ENCODE measurements at regions not wholly inside any gene's neighbourhood (a gene's known extent, or its start where the extent isn't known, plus 50 kb on each side); places are given as distances from the start of the nearest gene placed in this dataset.
"Not testable (repeated sequence)": the region's sequence is repeated elsewhere in the genome, so short reads cannot be mapped to it uniquely, and the experiment has no call there.

DNA sequence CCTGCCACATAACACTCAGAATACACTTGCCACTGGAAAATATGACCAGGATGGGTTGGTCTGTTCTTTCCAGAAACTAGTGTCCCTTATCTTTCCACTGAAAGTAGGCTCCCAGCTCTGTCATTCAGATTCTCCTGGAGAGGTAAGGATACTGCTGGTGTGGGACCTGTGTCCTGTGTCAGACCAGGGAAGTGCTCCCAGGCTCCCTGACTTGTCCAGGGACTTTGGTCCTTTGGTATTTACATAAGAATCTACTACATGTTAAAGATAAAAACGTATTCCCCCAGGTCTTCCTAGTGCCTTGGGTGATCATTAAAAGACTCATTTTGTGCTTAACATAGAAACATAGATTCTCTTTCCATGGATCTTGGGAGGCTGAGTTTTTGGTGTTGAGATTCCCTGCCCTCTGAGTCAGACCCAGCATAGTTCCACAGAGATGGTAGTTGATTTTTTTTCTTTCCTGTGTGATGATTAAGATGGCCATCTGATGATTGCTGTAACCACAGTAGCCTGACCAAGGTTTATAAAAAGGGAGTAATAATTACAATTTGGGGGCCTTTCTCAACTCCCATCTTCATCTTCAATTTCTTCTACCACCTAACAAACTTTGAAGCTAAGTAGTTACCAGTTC is 159.8 kb upstream of the JADE1 start:
- DNase-seq, result no peak

GRCh38 chr4:128649161-128649560 is 160.3 kb upstream of the JADE1 start:
- DNase-seq, result no peak

DNA sequence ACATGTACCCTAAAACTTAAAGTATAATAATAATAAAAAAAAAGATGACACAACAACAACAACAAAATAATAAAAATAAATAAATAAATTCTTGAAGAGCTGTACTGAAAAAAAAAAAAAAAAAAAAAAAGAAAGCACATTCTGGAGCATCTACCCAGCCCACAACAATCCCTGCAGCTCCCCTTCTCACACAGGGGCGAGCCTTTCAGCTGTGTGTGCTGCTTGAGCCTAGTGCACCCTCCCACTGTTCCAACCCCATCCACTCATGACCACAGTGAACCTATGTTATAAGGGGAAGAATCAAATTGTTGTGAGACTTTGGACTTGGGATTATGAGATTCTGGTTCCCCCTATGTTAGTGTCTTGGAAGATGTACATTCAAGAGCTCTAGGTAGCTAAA is 161.5 kb upstream of the JADE1 start:
- no peak for DNase-seq

DNA sequence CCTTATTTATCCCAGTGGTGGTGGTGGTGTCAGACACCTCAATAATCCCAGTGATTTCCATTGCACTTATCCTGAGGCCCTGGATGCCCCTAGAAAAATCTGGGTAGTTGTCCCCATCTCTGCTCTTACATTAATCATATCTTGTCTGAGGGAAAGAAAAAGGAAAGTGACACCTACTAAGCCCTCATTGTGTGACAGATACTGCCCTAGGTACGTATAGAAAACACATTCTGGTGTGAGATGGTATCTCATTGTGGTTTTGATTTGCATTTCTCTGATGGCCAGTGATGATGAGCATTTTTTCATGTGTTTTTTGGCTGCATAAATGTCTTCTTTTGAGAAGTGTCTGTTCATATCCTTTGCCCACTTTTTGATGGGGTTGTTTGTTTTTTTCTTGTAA is 162.6 kb upstream of the JADE1 start:
- DNase-seq, result not testable (repeated sequence)

DNA sequence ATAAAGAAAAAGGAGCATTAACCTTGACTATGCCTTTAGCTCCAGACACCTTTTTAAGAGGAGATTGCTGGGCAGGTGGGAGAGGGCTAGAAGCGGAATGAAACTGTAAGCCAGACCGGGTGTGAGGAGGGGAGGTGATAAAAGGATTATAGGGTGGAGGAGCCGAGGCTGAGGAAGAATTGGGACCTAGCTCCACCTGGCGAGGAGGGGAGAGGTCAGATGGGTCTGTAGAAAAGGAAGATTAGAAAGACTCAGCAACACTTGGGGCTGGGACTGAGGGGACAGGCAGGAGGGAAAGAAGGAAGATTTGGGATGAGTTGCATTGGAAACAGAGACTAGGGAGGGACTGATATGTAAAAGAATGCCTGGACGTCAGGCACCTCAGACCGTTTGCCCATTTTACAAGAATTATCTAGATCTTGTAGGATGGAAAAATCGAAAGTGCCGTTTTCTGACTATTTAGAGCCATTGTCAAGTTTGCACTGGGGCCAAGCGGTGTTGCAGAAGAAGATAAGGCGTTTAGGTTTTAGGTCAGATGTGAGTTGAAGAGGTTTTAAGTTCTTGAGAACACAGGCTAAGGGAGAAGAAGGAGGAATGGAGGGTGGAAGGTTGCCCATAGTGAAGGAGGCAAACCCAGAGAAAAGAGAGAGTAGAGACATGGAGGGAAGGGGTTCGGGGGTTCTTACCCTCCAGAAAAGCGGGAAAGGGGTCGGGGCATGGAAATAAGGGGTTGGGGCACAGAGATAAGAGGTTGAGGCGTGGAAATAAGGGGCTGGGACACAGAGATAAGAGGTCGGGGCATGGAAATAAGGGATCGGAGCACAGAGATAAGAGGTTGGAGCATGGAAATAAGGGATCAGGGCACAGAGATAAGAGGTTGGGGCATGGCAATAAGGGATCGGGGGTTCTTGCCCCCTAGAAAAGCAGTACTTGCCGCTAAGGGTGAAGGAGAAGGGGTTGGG is 164.5 kb upstream of the JADE1 start:
- DNase-seq, result not testable (repeated sequence)

DNA sequence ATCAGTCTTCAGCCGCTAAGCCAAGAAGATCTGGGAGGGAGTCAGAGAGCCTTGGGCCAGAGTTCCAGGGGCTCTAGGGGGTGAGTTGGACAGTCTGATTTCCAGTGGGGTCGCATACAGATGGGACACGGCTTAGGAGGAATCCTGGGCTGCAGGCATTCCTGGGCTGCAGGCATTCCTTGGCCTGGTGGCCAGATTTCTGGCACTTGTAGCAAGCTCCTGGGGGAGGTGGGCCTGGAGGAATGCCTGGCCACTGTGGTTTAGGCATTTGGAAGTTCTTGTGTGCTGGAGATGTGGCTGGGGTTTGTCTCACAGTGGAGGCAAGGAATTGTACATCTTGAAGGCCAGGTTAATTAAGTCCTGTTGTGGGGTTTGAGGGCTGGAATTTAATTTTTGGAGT is 165.4 kb upstream of the JADE1 start:
- DNase-seq, result not testable (repeated sequence)

DNA sequence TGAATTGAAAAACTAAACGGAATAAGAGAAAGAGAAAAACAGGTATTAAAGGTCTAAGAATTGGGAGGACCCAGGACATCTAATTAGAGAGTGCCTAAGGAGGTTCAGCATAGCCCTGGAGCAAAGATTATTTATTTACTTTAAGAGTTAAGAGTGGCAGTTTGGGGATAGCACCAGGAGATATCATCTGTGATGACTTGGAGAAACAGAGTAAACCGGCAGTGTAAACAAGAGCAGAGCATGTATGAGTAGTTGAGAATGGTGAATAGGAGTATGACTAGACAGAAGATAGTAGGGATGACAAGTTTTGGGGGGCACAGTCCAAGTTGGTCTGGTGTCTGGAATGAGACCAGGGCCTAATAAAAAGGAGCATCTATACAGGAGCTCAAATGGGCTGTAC is 167.9 kb upstream of the JADE1 start:
- not testable (repeated sequence) for DNase-seq

DNA sequence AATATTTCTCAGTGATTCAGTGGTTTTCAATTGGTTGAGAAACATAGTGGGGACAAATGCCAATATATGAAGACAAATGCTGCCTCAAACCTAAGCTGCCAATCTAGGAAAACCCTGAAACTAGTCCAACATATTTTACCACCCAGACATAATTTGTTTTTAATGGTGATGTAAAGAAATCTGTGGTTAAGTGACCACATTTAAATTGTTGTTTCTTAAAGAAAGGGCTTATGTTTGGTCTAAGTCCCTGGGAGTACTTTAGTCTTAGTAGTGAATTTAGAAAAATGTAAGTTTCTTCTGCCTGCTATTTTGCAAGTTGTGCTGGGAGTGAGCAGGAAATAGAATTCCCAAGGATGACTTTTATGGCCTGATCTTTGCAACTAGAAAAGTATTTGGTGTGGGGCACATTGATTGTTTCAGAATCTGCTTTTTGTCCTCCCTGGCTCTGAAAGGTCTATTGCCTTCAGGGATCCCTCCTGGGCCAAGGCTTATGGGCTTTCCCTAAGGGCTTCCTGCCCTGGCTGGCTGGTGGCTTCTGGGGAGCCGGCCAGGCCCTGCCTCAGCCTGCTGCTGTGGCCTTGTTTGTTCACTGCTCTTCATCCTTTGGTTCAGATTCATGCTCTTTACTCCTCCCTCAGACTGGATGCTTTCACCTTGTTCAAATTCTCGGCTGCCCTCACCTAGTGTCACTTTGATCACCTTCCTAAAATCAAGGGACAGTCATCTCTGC is 169.8 kb upstream of the JADE1 start:
- peak in 11 of 58 donors; percentile 6 to 37 (median 15) for DNase-seq

GRCh38 chr4:128636906-128637305 is 172.6 kb upstream of the JADE1 start:
- DNase-seq, result no peak

DNA sequence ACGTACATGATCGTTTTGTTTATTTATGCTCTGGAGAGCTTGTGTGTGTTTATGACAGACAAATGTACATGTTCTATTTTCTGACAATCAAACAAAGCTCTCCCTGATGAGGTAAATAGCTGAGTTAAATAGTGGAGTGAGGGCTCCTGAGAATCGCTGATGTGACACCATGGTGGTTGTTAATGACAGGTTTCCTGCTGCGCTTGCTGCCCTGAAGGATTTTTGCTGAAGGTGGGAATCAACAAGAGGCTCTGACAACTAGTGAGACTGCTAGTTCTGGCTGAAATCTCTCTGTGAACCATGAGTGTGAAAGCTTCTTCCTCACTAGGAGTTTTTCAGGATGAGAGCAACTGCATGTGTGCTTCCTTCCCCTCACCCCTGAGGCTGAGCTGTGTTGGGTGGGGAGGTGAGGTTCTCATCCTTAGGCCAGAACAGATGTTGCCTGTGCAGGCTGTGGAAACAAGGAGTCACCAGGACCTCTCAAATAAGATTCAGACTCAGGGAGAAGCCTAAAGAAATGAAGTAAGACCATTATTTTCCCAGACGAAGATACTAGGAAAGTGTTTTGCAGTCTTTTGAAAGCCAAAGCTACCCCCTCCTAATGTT is 173.4 kb upstream of the JADE1 start:
- DNase-seq, result peak in 4 of 58 donors; percentile 2 to 8 (median 5)

DNA sequence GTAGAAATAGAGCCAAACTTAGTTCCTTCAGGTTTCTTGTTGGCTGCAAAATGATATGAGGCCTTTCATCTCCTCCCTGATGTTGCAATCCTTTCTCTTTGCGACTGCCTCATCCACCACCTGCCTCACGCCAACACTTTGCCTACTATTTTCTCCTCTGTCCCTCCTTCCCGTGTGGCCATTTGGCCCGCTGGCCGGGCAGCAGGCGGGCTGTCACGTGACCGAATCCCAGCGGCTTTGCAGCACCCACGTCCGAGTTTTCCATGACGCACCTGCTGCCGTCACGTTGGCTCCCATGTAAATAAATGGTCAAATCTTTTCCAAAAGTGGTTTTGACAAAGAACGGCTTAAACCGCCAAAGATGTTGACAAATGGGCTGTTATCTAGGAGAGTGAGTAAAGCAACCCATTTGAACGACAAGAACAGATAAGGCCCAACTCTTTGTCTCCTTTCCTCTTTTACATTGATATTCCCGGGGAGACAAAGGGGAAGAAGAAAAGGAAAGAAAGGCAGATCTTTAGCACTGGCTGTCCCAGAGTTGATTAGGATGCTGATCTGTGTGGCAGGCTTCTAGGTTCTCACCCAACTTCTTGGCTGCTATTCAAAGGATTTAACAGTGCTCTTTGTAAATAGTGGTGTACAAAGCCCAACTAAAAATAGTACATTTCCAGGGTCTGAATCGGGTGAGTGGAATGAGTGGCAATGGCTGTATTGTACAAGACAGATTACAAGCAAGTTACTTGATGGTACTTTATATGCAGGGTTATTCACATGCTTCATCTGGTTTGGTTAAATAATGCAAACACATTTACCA is 174.2 kb upstream of the JADE1 start:
- DNase-seq, result peak; percentile 5 to 82 (median 58)

DNA sequence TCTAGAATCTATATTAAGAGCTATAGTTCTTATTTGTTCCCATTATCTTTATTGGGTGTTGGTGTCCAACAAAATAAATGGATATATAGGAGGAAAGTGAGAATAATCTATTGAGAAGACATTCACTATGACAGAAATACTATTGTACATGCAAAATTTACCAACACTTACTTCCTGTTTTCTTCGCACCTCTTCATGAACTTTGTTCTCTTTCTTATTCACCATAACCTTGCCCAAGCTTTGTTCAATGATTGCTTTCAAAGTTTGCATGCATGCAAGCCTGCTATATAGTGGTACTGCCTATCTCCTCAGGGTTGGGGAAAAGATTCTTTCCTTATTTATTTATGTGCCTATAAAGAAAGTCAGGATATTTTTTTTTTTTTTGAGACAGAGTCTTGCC is 176.4 kb upstream of the JADE1 start:
- no peak for DNase-seq

DNA sequence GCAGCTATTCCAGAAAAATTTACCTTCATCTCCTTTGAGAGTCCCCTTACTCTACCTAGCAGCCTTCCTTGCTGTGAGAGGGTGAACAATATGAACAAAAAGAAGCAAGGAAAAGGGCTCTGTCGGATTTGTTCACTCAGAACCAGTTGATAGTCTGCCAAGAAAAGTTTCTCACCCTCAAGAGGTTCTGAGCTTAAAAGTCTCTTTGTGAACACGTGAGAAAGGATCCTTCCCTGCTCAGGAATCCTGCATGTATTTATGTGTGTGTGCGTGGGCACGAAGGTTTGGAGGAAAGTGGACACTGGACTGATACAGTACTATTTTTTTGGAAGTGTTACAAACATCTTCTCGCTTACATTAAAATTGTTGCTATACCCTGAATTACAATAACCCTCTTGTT is 178.6 kb upstream of the JADE1 start:
- DNase-seq, result no peak

GRCh38 chr4:128623508-128624215 is 185.8 kb upstream of the JADE1 start:
- no peak for DNase-seq

- DNase-seq, result not testable (repeated sequence)
Measured at GRCh38 chr4:128620279-128620965, 189.1 kb upstream of the JADE1 start.

- DNase-seq, result no peak
Measured at GRCh38 chr4:128615197-128615596, 194.3 kb upstream of the JADE1 start.

- no peak for DNase-seq
Measured at GRCh38 chr4:128608006-128608405, 201.5 kb upstream of the JADE1 start.

DNA sequence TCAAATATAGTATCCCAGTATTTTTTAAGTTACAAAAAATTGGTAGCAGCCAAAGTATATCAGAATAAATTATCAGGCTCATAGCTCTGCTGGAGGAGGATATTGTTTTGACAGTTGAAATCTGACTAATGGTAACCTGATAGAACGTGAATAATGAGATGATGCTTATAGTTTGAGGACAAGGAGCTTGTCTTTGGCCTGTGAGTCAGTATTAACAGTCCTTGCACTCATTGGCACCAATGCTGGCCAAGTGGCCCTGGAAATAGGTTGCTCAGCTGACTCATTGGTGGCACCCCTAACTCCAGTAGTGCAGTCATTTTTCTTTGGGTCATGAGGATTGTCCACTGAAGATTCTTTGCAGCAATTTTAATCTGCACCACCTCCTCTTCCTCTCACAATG is 203.3 kb upstream of the JADE1 start:
- no peak for DNase-seq

- DNase-seq, result no peak
Measured at GRCh38 chr4:128604840-128605239, 204.7 kb upstream of the JADE1 start.
